Neural progenitor cell (in vitro differentiated cells): ENCODE measurements at regions not wholly inside any gene's neighbourhood (a gene's known extent, or its start where the extent isn't known, plus 50 kb on each side); places are given as distances from the start of the nearest gene placed in this dataset.

ENCODE experiments used
- DNase-seq: peaks from one replicate; pipeline ENCODE4 v3.0.0-alpha.2; 2016; ENCODE audit warnings: low spot score
- H2AFZ ChIP-seq: fragments of 200-600 bp; sonication (generic); replicated peaks from 2 replicates; pipeline ENCODE4 v1.6.1; 2016; ENCODE audit warnings: antibody characterized with exemption
- H3F3A ChIP-seq: fragments of 200-600 bp; sonication (generic); 2 replicates; pipeline ENCODE4 v1.6.1; 2016; ENCODE audit warnings: antibody characterized with exemption, low read depth
- H3K27ac ChIP-seq: fragments of 200-600 bp; sonication (generic); 2 replicates; pipeline ENCODE4 v1.5.1; 2016; ENCODE audit warnings: mild to moderate bottlenecking
- H3K27me3 ChIP-seq: fragments of 200-600 bp; sonication (generic); 2 replicates; pipeline ENCODE4 v1.6.1; 2016; ENCODE audit warnings: mild to moderate bottlenecking, moderate library complexity
- H3K36me3 ChIP-seq: fragments of 200-600 bp; sonication (generic); 2 replicates; pipeline ENCODE4 v1.5.1; 2016
- H3K4me1 ChIP-seq: fragments of 200-600 bp; sonication (generic); 2 replicates; pipeline ENCODE4 v1.6.1; 2016; ENCODE audit warnings: mixed run types
- H3K4me2 ChIP-seq: fragments of 200-600 bp; sonication (generic); 2 replicates; pipeline ENCODE4 v1.6.1; 2016
- H3K4me3 ChIP-seq: fragments of 200-600 bp; sonication (generic); 2 replicates; pipeline ENCODE4 v1.5.1; 2016
- H3K79me2 ChIP-seq: fragments of 200-600 bp; sonication (generic); 2 replicates; pipeline ENCODE4 v1.6.1; 2016; ENCODE audit warnings: low read depth
- H3K9ac ChIP-seq: fragments of 200-600 bp; sonication (generic); 2 replicates; pipeline ENCODE4 v1.6.1; 2016
- H3K9me3 ChIP-seq: fragments of 200-600 bp; sonication (generic); 2 replicates; pipeline ENCODE4 v1.5.1; 2016; ENCODE audit warnings: low read depth
- H4K20me1 ChIP-seq: fragments of 200-600 bp; sonication (generic); 2 replicates; pipeline ENCODE4 v1.6.1; 2016; ENCODE audit warnings: low read depth
- H3K27ac Mint-ChIP-seq: 3 replicates; pipeline ENCODE4 v1.8.0; 2021; ENCODE audit warnings: mixed read lengths
- H3K27me3 Mint-ChIP-seq: 2 replicates; pipeline ENCODE4 v1.8.0; 2022; ENCODE audit warnings: low read depth, mild to moderate bottlenecking, inconsistent platforms, moderate library complexity, mixed read lengths; ENCODE audit not compliant: insufficient read depth
- H3K36me3 Mint-ChIP-seq: 3 replicates; pipeline ENCODE4 v1.8.0; 2021; ENCODE audit warnings: mixed read lengths
- H3K4me1 Mint-ChIP-seq: 3 replicates; pipeline ENCODE4 v1.8.0; 2021; ENCODE audit warnings: mixed read lengths
- H3K4me3 Mint-ChIP-seq: 3 replicates; pipeline ENCODE4 v1.8.0; 2021; ENCODE audit warnings: mild to moderate bottlenecking, moderate library complexity, mixed read lengths
- H3K9me3 Mint-ChIP-seq: 3 replicates; pipeline ENCODE4 v1.8.0; 2020; ENCODE audit warnings: mixed read lengths
- CTCF ChIP-seq: fragments of 200-600 bp; sonication (generic); IDR thresholded peaks from 2 replicates; pipeline ENCODE4 v1.5.1; 2017; ENCODE audit warnings: antibody characterized with exemption, mild to moderate bottlenecking
- EZH2 ChIP-seq: fragments of 200-600 bp; sonication (generic); IDR thresholded peaks from 2 replicates; pipeline ENCODE4 v1.6.1; 2017; ENCODE audit warnings: antibody characterized with exemption, mild to moderate bottlenecking, moderate library complexity
- EZH2phosphoT487 ChIP-seq: fragments of 200-600 bp; sonication (generic); IDR thresholded peaks from 2 replicates; pipeline ENCODE4 v1.6.1; 2017; ENCODE audit warnings: antibody characterized with exemption

GRCh38 chr3:144622845-144623244 is 651.2 kb downstream of the DIPK2A start:
- no peak overlapping the region for H3K4me3 Mint-ChIP-seq
- Histone ChIP-seq H3K27ac (no peak overlapping the region), H3K27me3 (no peaks in the 10 kb centered on the region), H3F3A (no peaks in the 10 kb centered on the region), H3K4me1 (no peaks in the 10 kb centered on the region), H3K79me2 (no peaks in the 10 kb centered on the region), H3K4me2 (no peak overlapping the region), H4K20me1 (no peaks in the 10 kb centered on the region), H3K4me3 (no peak overlapping the region), H3K9ac (no peak overlapping the region), H3K9me3 (no peaks in the 10 kb centered on the region), H2AFZ (peak overlapping the region; percentile 32), H3K36me3 (no peaks in the 10 kb centered on the region)
- H3K27ac Mint-ChIP-seq, result no peak overlapping the region
- peaks cover 1% of the 10 kb centered on the region for H3K9me3 Mint-ChIP-seq
- H3K4me1 Mint-ChIP-seq, result no peaks in the 10 kb centered on the region
- H3K36me3 Mint-ChIP-seq, result no peaks in the 10 kb centered on the region
- H3K27me3 Mint-ChIP-seq, result no peaks in the 10 kb centered on the region
- no peak for DNase-seq
- TF ChIP-seq CTCF (no peak), EZH2 (no peak), EZH2phosphoT487 (no peak)

DNA sequence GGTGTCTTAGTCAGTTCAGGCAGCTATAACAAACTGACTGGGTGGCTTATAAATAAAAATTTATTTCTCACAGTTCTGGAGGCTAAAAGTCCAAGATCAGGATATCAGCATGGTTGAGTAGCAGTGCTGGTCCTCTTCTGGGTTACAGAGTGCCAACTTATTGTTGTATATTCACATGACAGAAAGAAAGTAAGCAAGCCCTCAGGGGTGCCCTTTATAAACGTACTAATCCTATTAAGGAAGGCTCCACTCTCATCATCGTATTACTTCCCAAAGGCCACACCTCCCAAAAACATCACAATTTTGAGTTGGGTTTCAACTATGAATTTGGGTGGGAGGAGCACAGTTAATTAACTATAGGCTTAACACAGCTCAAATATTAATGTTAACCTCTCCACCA is 653.0 kb downstream of the DIPK2A start:
- Mint-ChIP-seq H3K9me3 (no peaks in the 10 kb centered on the region), H3K4me3 (no peak overlapping the region), H3K27ac (no peak overlapping the region), H3K27me3 (no peaks in the 10 kb centered on the region), H3K4me1 (no peaks in the 10 kb centered on the region), H3K36me3 (no peaks in the 10 kb centered on the region)
- DNase-seq, result peak; percentile 10
- no peaks in the 10 kb centered on the region for H4K20me1 ChIP-seq
- H3K27ac ChIP-seq, result no peak overlapping the region
- H3K9me3 ChIP-seq, result no peaks in the 10 kb centered on the region
- no peaks in the 10 kb centered on the region for H3F3A ChIP-seq
- H3K4me1 ChIP-seq, result no peaks in the 10 kb centered on the region
- H3K27me3 ChIP-seq, result no peaks in the 10 kb centered on the region
- TF ChIP-seq EZH2 (no peak), EZH2phosphoT487 (no peak), CTCF (no peak)
- no peak overlapping the region for H3K4me2 ChIP-seq
- no peak overlapping the region for H3K9ac ChIP-seq
- H3K36me3 ChIP-seq, result no peaks in the 10 kb centered on the region
- no peak overlapping the region for H2AFZ ChIP-seq
- no peaks in the 10 kb centered on the region for H3K79me2 ChIP-seq
- H3K4me3 ChIP-seq, result no peak overlapping the region

GRCh38 chr3:144626835-144627234 is 655.2 kb downstream of the DIPK2A start:
- no peaks in the 10 kb centered on the region for H3K4me1 ChIP-seq
- peak overlapping the region; percentile 5 for H2AFZ ChIP-seq
- no peak for TF ChIP-seq EZH2
- TF ChIP-seq EZH2phosphoT487, result no peak
- TF ChIP-seq CTCF, result no peak
- H3K36me3 Mint-ChIP-seq, result no peaks in the 10 kb centered on the region
- H4K20me1 ChIP-seq, result no peaks in the 10 kb centered on the region
- no peaks in the 10 kb centered on the region for H3K36me3 ChIP-seq
- no peaks in the 10 kb centered on the region for H3K79me2 ChIP-seq
- H3K4me1 Mint-ChIP-seq, result no peaks in the 10 kb centered on the region
- H3K4me3 ChIP-seq, result no peak overlapping the region
- DNase-seq, result no peak
- H3K27ac ChIP-seq, result no peak overlapping the region
- H3K4me2 ChIP-seq, result no peak overlapping the region
- H3F3A ChIP-seq, result no peaks in the 10 kb centered on the region
- H3K9me3 ChIP-seq, result no peaks in the 10 kb centered on the region
- no peak overlapping the region for H3K27ac Mint-ChIP-seq
- no peaks in the 10 kb centered on the region for H3K27me3 ChIP-seq
- H3K9ac ChIP-seq, result no peak overlapping the region
- H3K4me3 Mint-ChIP-seq, result no peak overlapping the region
- H3K9me3 Mint-ChIP-seq, result no peaks in the 10 kb centered on the region
- peaks cover 3% of the 10 kb centered on the region for H3K27me3 Mint-ChIP-seq

GRCh38 chr3:144629381-144629780 is 657.8 kb downstream of the DIPK2A start:
- no peak for DNase-seq
- no peak for TF ChIP-seq EZH2
- no peaks in the 10 kb centered on the region for H3K4me1 Mint-ChIP-seq

More at GRCh38 chr3:144629381-144629780, 657.8 kb downstream of the DIPK2A start:
- H3K9me3 Mint-ChIP-seq, result no peaks in the 10 kb centered on the region
- H3K27me3 ChIP-seq, result no peaks in the 10 kb centered on the region
- H3K27ac ChIP-seq, result no peak overlapping the region
- H3K4me1 ChIP-seq, result no peaks in the 10 kb centered on the region
- no peaks in the 10 kb centered on the region for H3K79me2 ChIP-seq
- H2AFZ ChIP-seq, result no peak overlapping the region
- H4K20me1 ChIP-seq, result no peaks in the 10 kb centered on the region
- no peak overlapping the region for H3K4me3 ChIP-seq
- H3K4me2 ChIP-seq, result no peak overlapping the region
- no peak overlapping the region for H3K4me3 Mint-ChIP-seq
- H3K27me3 Mint-ChIP-seq, result peaks cover 3% of the 10 kb centered on the region
- no peak overlapping the region for H3K27ac Mint-ChIP-seq
- H3F3A ChIP-seq, result no peaks in the 10 kb centered on the region
- no peaks in the 10 kb centered on the region for H3K9me3 ChIP-seq
- no peak overlapping the region for H3K9ac ChIP-seq
- no peaks in the 10 kb centered on the region for H3K36me3 ChIP-seq
- H3K36me3 Mint-ChIP-seq, result no peaks in the 10 kb centered on the region
